Stimulated activated CD8-positive, alpha-beta memory T cell treated with anti-CD3 and anti-CD28 coated beads, Interleukin-4, amount 100 ng/mL, for 48 hours (primary cell): ENCODE measurements at regions not wholly inside any gene's neighbourhood (a gene's known extent, or its start where the extent isn't known, plus 50 kb on each side); places are given as distances from the start of the nearest gene placed in this dataset.

Experiments
- DNase-seq: peaks from one replicate; pipeline ENCODE4 v3.0.0-alpha.2; 2020

DNA sequence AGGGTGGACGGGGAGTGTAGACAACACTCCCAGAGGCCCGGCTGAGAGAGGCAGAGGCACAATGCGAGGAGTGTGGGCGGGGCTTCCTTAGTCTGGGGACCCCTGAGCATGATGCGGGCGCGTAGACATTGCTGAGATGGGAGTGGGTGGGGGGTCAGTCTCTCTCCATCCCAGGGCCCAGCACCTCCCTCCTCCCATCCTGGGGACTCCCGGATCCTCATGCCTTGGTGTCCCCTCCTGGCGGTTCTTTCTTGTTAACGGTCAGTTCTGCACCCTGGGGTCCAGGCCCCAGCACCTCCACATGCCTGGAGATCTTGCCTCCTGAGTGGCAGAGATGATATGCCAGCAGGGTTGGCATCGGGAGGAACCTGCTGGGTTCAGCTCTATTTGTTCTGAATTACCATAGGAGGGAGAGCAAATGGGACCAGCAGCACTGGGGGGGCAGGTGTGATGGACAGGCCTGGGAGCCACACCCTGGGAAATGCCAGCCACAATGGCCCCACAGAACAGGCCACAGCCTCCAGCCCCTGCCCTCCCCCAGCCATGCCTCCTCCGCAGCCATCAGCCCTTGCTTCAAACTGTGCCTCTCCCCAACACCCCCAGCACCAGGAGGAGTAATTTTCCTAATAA, 55.7 kb downstream of the RTL6 start:
- DNase-seq: no peak

GRCh38 chr22:44441401-44442185, 56.4 kb downstream of the RTL6 start:
- DNase-seq: no peak

- DNase-seq: no peak
These were observed 57.5 kb downstream of the RTL6 start for GRCh38 chr22:44440224-44441160.

- DNase-seq: no peak
These were observed 58.4 kb downstream of the RTL6 start for GRCh38 chr22:44439356-44440223.

- DNase-seq: no peak
These were observed 59.4 kb downstream of the RTL6 start for GRCh38 chr22:44438481-44439131.

DNA sequence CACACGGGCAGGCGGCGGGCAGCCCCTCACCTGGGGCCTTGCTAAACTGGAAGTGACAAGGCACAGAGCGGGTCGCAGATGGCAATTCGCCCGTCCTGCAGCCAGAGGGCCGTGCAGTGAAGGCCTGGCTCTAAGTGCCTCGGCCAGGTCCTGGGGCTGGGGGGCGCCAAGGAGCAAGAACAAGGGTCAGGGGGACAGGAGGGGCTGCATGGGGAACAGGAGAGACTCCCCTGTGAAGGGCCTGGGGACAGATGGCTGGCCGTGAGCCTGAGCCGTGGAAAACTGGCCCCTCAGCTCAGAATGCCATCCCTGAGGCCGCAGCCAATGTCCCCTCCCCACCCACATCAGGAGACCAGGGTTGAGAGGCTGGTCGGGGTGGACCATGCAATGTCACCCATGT, 60.0 kb downstream of the RTL6 start:
- DNase-seq: no peak

DNA sequence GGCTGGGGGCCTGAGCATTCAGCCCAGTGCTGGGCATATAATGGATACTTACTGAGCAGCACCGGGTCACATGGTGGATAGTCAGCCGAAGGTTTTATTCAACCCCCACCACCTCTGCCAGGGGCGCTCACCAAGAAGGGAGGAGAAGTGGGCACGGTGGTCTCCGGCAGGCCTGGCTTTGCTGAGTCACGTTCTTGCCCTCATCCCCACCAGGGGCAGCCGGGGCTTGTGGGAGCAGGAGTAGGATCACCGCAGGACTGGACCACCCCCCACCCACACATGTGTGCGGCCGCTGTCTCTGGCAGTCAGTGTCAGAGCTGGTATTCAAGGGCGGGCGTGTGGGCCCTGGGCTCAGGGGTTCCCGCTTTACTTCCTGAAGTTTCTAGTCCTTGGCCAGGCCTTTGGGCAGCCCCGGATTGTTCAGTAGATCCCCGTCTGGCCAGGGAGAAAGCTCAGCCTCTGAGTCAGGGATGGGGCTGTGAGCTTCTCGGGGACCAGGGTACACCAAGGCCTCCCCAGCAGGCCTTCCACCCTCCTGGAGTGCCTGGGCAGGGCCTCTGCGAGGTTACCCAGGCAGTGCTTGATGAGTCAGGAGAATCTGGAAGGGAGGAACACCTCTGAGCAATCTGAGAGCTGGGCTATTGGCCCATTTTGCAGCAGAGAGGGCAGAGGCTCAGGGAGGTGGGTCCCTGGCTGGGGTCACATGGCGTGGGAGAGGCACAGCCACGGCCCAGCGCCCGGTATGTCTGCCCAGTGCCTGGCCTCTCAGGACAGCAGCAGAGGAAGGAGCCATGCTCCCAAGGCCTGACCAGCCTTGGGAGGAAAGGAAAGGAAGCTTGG, 60.6 kb downstream of the RTL6 start:
- no peak for DNase-seq

- DNase-seq: no peak
These were observed 61.3 kb downstream of the RTL6 start for GRCh38 chr22:44436736-44437135.

GRCh38 chr22:44431256-44431655, 66.8 kb downstream of the RTL6 start:
- DNase-seq: no peak

GRCh38 chr22:44430716-44431115, 67.3 kb downstream of the RTL6 start:
- no peak for DNase-seq

GRCh38 chr22:44429941-44430587, 68.0 kb downstream of the RTL6 start:
- DNase-seq: no peak

DNA sequence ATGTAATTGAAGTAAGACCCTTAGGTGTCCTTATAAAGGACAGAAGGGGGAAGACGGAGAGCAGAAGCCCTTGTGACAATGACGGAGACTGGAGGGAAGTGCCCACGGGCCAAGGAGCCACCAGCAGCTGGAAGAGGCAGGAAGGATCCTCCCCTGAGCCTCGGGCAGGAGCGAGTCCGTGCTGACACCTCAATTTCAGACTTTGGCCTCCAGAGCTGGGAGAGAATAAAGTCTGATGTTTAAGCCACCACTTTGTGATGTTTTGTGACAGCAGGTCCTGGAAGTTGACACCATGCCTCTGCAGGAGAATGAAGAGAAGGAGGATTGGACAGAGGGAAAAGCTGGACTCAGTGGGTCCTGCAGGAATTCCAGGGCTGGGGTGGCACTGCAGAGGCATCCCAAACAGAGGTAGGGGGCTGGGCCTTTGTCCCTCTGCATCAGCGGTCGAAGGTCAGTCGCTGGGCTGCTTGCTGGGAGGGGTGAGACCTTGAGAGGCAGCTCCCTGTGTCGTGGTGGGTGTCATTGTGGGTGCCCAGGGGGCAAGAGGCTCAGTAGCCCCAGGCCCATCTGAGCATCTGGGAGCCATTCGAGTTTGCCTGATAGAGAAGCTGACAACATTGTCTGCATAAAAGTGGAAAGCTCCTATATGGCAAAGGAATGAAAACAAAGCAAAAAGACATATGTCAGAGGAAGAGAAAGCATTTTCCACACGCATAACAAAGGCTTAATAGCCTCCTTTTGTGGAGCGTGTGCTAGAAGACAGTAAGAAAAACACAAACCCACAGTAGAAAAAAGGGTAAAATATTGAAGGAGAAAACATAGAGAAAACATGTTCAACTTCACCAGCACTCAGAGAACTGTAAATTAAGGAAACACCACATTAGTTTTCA, 68.8 kb downstream of the RTL6 start:
- DNase-seq: no peak

DNA sequence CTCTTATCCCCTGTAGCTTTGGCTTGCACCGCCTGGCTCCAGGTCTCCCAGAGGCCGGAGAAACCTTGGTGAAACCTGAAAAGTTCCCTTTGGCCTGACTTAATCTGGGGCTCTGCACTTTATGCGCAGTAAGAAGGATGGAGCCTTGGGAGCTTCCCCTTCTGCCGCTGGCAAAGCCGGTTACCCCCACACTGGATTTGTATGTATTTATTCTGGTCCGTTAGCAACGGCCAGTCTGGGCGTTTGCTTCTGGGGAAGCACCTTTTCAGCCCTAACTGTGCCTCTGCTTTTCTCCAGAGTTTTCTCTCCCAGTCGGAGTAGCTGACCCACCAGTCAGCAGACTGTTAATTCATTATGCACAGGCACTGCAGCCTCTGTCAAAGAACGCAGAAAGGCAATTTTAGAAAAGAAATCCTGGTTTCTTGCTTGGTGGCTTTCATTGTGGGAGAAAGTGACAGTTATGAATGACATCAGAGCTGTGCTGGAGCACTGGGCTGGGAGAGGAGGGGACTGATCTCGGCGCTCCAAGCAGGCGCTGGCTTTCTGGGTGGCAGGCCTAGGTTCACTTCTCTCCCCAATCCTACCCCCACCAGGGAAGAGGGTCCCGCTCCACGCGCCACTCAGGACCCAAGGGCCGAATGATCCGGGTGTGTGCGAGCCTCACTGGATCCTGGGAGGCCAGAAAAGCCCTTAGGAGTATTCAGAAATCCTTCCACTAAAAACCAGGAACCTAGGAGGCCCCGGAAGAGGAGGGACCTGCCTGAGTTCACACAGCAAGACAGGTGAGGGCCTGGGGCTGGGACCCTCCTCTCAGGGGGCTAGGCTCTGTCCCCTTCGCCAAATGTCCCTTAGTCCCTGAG, 70.2 kb downstream of the RTL6 start:
- no peak for DNase-seq

DNA sequence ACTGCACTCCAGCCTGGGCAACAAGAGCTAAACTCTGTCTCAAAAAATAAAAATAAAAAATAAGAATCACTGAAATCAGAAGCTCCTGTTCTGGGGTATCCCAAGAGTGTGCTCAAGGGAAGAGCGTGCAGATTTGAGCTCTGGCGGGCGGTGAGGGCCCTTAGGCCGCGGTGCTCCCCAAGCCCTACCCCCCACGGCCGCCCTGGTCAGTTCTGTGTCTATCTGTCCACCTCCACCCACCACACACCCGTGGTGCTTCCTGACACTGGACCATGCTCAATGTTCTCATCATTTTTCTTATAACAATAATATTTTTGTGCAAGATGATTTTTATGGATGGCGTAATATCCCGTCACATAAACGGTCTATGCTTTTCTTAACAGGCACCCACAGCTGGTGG, 71.1 kb downstream of the RTL6 start:
- DNase-seq: no peak

DNA sequence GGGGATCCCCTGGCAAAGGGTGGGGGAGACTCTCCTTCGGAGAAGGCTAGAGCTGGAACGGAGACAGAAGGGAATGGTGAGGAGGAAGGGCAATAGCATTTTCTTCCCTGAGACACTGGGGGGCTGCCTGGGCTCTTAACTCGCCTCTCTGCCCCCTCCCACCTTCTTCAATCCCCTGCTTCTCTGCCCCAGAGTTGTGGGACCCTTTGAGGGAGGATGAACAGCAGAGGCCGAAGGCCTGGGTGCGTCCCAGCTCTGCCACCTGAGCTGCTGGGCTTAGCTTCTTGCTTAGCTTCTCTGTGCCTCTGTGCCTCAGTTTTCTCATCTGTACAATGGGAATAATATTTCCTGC, 72.4 kb downstream of the RTL6 start:
- no peak for DNase-seq

DNA sequence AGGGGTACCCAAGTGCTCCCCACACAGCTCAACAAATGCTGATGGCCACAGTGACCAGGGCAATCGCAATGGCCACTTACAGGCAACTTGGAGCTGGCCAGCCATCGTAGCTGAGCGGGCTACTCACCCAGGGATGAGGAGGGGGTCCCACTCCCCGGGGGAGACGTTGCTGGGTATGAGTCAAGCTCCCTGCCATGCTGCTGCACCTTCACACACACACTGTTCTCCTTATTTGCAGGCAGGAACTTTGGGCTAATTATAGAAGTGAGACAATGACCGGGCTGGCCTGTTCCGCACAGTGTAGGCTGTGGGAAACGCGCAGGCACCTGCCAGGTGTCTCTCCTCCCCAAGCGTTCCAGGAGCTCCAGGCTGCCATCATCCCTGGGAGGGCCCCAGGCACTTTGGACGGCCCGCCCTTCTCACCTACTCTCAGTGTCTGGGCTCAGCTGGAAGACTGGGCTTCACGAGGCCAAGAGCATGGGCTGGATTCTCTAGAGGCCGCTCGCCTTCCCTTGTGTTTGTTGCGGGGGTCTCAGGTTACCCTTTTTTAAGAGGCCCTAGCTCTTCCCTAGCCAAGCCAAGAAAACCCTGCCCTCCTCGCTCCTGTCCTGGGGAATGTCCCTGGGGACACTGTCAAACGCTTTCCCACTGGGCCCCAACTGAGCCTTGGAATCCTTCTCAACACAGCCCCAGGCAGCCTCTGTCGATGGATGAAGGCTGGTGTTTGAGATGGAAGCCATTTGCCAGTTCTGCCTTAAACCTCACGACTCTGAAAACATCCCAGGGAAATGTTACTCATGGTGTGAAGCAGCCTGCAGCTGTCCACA, 73.0 kb downstream of the RTL6 start:
- DNase-seq: no peak

- no peak for DNase-seq
These were observed 73.7 kb downstream of the RTL6 start for GRCh38 chr22:44424359-44424682.
